OCI-M2 (cell line): ENCODE measurements at regions not wholly inside any gene's neighbourhood (a gene's known extent, or its start where the extent isn't known, plus 50 kb on each side); places are given as distances from the start of the nearest gene placed in this dataset.
"Not testable (repeated sequence)": the region's sequence is repeated elsewhere in the genome, so short reads cannot be mapped to it uniquely, and the experiment has no call there.

ENCODE experiments used
- DNase-seq: peaks from one replicate; lab custom pipeline; 2025; ENCODE audit not compliant: unreplicated experiment; lab: John Stamatoyannopoulos, UW

DNA sequence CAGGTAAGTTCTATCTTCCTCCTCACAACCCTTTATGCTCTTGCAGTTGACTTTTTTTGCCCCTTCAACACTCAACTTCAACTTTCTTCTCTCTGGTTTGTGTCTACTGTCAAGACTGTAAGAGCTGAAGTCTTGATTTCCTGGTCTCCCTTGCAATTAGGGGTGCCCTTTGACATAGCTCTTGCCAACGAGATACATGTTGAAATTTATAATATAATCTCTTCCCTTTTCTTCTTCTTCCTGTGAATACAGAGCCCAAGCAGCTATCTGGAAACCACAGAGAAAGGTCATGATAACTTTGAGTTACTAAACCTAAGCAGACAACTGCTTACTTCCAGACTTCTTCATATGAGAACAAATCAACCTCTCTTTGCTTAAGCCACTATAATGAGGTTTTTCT, 163.5 kb downstream of the MC4R start:
- no peak for DNase-seq

DNA sequence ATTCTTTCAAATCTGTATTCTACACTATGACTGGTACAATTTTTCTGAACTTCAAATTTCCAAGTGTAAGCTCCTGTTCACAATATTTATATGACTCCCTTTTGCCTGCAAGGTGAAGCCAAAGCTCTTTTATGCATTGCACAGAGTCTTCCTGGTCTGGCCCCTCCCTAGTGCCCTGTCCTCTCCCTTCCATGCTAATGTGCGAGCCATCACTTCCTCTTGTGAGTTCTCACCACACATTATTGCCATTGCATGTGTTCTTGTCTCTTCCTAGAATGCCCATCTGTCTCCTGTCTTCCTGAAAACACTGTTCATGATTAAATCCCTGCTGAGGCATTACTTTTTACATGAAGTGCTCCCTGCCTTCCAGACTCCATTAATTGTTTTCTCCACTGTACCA, 169.9 kb downstream of the MC4R start:
- no peak for DNase-seq

DNA sequence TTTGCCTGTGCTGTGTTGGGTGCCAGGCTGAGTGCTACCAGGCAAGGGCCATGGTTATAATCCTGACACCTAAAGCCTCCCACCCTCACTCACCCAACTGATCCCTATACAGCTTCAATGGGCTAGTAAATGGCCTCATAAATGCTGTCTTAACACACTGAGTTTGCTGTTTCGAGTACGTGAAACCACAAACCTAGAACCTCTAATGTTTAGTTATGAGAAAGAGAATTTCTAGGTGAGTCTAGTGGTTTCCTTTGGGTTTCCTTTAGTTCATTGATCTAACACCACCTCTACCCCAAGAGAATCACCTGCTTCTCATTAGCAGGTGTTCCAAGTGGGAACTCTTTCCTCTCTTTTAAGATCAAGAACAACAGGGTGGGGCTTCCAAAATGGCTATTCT, 172.0 kb downstream of the MC4R start:
- DNase-seq, result no peak

DNA sequence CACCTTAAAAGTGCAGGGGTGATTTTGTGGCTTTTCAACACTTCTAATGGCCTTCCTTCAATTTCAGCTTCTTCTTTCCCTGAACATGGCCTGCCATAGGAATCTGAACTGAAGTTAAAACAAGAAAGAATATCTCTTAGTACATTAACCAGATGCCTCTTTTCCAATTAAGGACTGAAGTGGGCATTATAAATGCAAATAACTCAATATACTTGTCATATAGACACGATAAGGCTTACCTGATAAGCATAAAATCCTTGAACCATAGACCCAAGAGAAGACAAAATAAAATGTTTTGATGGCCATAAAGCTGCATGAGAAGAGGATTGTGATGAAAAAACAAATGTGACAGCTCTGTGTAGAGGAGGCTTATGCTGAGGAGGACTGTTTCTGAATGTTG, 173.1 kb downstream of the MC4R start:
- DNase-seq, result no peak

DNA sequence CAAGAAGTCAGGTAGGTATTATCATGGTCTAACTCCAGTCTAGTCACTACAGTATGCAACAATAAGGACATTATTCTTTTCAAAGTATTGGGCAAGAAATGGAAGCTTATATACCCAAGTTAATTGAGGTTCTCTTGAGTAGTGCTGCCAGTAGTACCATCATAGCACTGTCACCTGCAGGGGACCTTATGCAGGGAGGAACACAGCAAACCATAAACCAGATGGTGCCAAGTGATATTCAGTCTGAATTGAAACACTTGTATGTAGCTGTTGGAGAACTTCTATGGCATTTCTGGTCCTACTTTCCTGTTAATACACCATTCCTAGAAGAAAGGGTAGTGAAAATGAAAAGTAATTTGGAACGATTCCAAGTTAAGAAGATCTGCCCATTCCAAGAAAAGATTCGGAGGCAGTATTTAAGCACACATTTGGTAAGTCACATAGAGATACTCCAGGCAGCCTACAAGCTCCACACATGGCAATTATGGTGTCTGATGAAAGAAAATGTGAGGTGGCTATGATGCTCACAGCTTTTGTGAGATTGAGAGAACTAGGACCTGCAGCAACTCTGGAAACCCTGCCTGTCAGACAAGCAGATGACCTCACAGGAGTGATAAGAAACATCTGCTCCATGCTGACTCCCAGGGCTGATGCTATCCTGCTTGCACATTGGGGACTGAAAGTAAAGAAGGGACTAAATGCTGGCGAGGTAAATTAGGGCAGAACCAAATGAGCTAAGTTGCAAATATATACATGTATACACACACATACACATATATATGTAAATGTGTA, 174.7 kb downstream of the MC4R start:
- no peak for DNase-seq

DNA sequence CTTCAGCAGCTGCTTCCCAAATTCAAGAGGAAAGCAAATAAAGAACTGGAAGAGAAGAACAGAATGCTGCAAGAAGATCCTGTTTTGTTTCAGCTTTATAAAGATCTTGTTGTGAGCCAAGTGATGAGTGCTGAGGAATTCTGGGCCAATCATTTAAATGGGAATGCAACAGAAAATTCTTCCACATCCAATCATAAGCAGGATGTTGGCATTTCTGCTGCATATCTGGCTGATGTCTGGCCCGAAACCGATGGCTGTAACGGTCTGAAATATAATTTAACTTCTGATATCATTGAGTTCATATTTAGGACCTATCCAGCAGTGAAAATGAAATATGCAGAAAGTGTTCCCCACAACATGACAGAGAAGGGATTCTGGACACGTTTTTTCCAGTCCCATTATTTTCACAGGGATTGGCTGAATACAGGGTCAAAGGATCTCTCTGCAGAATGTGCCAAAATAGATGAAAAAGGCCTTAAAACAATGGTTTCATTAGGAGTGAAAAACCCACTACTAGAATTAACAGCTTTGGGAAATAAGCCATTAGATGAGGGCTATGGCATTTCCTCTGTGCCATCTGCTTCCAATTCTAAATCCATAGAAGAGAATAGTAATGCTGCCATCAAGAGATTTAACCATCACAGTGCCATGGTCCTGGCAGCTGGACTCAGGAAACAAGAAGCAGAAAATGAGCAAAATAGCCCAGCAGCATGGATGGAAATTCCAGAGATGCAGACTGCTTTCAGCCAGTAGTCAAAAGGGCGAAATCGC, 175.6 kb downstream of the MC4R start:
- no peak for DNase-seq

DNA sequence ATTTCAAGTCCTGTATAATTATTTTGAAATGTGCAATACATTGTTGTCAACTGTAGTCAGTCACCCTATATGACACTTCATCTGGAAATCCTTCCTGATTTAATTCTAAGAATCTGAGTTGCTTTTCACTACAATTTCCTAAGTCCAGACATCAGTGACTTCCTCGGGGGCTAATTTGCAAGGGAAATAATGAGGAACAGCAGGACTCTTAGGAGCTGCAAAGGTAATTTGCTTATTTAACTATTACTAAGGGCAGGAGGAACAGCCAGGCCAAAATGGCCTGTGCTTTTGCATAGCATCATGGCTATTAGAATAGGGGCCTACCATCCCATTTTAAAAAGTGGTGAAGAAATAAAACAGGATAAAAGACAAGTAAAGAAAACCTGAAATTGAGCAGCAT, 178.8 kb downstream of the MC4R start:
- DNase-seq, result no peak

DNA sequence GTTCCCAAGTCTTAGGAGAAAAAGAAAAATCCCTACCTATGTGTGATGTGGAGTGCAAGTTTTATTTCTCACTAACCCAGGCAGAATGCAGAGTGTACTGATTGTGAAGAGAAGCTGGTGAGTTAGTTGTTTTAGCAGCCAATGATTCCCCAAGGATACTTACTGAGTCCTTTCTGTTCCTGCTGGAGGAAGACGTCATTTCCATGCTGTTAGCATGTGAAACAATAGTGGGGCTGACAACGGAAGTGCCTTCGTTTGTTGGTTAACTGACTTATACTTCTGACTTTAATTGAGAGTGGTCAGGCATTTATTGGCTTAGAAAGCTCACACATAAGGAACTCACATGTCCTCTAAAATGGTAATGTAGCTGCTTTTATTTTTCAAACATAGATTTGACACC, 180.6 kb downstream of the MC4R start:
- DNase-seq, result no peak

DNA sequence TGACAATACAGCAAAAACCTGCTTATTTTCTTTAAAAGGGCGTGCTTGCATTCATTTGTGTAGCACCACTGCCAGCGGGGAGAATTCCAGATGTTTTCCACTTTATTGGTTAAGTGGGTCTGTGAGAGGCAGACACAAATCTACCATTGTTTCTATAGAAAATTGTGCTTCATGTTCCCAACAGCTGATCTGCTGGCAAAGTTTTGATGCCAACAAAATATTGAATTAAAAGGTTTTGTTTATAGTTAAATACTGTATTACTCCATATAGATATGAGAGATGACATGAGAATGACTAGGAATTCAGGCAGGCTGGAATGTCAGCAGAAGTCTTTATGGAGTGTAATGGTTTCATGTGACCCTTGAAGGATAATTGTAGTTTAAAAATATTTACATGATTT, 182.7 kb downstream of the MC4R start:
- DNase-seq, result no peak

DNA sequence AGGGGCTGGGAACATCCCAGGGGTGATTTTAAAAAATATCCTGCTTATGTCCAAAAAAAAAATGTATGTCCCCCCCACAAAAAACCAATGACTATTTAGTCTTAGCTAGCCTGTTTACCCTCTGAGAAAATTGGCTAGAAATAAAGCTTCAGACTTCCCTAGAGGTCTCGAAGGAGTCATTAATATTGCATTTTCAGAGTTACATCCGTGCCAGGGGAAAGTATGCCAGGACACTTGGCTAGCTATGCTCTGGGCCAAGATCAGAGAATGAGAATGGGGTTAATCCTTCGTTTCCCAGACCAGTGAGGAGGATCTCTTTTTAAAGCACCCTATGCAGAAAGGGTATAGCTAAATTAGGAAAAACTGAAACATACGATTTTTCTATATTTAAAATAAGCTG, 183.6 kb downstream of the MC4R start:
- DNase-seq, result no peak

DNA sequence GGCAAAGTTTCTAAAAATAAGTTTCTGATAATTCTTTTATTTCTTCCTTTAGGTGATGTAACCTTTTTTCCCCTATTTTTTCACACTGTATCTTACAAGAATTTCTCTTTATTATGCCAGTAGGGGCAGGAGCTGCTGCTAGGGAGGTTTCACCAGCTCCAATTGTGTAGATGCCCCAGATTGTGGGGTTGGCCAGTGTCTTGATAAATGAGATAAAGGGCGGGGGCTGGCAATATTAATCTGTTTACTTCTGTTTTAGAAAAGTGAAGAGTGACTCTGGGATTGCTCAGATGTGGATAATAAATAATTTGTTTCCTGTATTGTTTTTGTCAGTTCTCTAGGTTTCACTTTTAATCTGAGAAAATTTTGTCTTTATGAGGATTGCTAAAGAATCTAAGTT, 190.4 kb downstream of the MC4R start:
- DNase-seq, result no peak

DNA sequence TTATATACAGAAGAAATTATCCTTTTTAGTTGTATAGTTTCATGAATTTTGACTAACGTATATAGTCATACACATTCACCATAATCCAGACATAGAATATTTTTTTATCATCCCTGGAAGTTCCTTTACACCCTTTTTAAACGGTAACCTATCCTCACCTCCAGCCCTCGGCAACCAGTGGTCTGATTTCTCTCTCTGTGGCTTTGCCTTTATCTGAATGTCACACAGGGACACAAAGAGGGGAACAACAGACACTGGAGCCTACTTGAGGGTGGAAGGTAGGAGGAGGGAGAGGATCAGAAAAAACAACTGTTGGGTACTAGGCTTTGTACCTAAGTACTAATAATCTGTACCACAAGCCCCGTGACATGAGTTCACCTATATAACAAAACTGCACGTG, 191.9 kb downstream of the MC4R start:
- DNase-seq, result no peak

DNA sequence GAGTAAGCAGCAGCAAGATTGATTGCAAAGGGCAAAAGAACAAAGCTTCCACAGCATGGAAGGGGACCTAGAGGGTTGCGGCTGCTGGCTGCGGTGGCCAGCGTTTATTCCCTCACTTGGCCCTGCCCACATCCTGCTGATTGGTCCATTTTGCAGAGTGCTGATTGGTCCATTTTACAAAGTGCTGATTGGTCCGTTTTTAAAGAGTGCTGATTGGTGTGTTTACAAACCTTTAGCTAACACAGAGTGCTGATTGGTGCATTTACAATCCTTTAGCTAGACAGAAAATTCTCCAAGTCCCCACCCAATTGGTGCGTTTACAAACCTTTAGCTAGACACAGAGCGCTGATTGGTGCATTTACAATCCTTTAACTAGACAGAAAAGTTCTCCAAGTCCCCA, 194.4 kb downstream of the MC4R start:
- DNase-seq, result not testable (repeated sequence)

DNA sequence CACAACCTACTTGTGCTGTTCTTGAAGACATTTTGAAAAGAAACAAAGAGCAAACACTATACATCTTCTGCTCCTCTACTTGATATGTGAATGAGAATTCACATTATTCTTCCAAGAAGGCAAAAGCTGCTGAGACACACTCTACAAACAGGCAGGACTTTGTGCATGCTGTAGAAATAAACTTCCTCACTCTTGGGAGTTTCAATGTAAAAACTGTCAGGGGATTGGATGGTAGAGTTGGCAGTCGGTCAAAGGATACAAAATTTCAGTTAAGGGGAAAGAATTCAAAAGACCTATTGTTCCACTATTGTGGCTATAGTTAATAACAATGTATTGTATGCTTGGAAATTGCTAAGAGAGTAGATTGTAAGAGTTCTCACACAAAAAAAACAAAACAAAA, 196.3 kb downstream of the MC4R start:
- no peak for DNase-seq

DNA sequence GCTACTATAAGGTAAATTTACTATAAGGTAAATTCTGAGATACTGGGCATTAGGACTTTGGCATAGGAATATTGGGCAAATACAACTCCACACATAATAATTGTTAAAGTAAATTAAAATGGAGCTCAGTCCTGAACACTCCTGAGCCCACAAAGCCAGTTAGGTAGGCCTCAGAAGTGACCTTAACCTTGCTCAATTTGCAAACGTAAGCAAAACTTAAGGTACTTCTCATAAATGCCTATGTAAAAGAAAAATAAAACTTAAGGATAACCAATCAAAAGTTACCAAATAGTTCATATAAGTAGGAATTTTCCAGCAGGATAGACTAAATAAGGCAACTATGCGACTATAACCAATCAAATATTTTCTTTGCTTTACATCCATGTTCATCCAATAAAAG, 197.7 kb downstream of the MC4R start:
- no peak for DNase-seq

DNA sequence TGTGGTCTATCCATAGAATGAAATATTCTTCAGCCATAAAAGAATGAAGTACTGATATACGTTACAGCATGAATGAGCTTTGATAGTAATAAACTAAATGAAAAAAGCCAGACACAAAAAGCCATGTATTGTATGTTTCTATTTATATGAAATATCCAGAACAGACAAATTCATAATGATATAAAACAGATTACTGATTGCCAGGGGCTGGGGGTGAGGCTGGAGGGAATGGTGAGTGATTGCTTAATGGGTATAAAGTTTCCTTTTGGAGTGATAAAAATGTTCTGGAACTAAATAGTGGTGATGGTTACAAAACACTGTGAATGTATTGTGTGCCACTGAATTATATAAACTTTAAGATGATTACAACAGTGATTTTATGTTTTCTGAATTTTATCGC, 200.5 kb downstream of the MC4R start:
- DNase-seq, result no peak

DNA sequence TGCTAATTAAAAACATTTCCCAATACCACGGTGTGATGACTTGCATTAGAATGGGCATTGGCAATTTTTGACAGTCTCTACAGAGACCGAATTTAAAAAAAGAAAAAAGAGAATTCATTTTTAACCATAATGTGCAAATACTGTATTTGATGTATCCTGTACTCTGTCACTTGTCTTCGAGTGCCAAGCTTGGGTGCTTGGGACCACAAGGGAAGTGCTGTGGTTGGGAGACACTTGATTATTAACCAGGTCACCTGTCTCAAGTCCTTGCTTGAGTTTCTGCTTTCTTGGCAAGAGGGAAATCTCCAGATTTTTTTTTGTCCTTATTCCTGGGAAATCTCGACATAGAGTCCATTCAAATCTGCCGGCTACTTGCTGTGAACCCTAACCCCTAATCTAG, 209.0 kb downstream of the MC4R start:
- no peak for DNase-seq

DNA sequence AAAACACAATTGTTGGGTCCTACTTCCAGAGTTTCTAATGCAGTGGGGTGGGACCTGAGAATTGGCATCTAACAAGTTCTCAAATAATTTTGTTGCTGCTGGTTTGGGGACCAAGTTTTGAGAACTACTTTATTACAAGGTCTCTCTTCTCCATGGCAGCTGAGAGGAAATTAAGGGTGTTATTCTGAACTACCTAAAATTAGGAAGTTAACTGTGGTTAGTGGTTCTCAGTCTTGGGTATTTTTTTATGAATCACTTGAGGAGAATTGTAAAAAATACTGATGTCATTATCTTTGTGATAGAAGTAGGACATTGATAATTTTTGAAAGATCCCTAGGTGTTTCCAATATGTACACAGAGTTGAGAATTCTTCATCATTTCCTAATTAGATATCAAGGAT, 210.2 kb downstream of the MC4R start:
- no peak for DNase-seq

DNA sequence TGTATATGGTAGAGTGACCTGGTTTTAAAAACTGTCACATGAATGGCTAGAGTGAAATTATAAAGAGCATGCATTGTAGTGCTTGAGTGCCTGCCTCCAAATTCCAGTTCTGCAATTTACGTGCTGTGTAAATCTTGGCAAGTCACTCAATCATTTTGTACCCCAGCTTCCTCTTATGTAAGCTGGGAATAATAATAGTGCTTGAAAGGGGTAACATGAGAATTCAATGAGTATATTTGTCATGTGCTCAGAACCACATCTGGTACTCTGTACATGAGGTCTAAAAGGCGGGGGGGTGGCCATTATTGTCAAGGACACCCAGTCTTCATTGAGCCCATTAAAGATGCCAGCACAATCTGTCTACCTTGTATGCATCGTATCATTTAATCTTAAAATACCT, 214.8 kb downstream of the MC4R start:
- DNase-seq, result no peak

DNA sequence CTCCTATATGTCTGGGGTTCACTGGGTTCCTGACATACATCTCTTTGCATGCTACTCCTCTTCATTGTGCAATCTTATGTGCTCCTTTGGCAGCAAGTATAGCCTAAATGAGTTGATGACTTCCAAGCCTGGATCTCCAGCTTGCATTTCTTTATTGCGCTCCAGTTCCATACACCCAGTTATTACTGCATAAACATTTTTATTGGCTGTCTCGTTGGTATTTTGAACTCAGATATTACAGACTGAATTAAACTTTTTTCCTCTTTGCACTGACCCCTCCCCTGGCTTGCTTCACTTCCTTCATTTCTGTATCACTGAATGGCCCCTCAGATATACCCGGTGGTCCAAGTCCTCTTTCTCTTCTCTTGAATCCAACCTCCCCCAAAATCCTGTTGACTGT, 219.2 kb downstream of the MC4R start:
- DNase-seq, result no peak

DNA sequence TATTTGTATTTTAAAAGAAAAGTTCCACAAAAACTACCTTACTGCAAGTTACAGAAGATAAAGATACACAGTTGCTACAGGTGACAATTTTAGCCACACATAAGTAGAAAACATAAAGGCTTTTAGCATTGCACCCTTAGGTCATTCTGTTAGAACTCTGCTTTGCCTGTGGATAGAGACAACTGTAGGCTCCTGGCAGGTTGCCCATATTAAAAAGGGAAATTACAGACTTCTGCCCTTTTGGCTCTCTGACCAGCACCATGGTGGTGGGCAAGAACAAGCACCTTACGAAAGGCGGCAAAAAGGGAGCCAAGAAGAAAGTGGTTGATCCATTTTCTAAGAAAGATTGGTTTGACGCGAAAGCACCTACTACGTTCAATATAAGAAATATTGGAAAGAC, 223.3 kb downstream of the MC4R start:
- DNase-seq, result no peak

DNA sequence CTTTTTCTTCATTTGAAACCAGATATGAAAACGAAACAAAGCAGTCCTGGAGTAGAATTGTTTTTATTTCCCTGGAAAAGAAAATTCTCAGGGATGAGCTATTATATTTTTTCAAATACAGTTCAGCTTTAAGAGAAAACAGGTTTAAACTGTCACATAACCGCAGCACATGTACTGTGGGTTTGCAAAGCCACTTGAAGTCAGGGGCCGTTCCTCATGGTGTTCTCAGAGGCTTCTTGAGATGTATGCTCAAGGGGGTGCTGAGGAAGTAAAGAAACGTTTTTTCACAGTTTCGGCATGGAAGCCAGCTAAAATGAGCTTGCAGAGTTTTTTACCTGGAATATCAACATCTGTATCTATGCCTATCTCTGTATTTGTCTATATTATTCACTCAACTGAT, 225.3 kb downstream of the MC4R start:
- DNase-seq, result no peak
